ENCODE measurements at regions not wholly inside any gene's neighbourhood (a gene's known extent, or its start where the extent isn't known, plus 50 kb on each side); places are given as distances from the start of the nearest gene placed in this dataset.

GRCh38 chr4:3384771-3385710, 56.7 kb upstream of the HGFAC start:
- DNase-seq = no peak

- no peak for DNase-seq
Measured at GRCh38 chr4:3385711-3386420, 55.9 kb upstream of the HGFAC start.

GRCh38 chr4:3386526-3386925, 55.2 kb upstream of the HGFAC start:
- DNase-seq = no peak

GRCh38 chr4:3387154-3387942, 54.4 kb upstream of the HGFAC start:
- no peak for DNase-seq

GRCh38 chr4:3387943-3388361, 53.8 kb upstream of the HGFAC start:
- no peak for DNase-seq

- DNase-seq = no peak
Measured at GRCh38 chr4:3388471-3389232, 53.1 kb upstream of the HGFAC start.

- DNase-seq = no peak
Measured at GRCh38 chr4:3389233-3390215, 52.2 kb upstream of the HGFAC start.

DNA sequence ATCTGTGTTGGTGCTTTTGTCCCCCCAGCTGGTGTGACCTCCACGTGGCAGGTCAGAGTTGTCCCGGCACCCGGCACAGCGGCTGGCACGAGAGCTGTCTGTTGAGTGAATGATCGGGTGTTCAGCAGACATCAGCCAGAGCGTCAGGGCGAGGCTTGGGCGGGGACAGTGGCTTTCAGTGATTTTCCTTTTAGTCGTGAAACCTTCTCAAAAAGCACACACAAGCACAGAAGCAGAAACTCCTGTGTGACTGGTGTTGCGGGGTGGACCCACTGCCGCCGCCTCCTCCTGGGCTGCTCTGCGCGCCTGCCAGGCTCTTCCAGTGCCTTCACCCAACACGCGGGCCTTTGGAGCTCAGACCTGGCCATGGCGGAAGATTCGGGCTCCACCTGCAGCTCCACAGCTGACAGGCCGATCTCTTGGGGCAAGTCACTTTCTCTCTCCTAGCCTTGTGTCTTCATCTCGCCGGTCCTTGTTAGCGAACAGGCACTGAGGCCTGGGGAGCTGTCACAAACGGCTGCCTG, 51.4 kb upstream of the HGFAC start:
- no peak for DNase-seq

DNA sequence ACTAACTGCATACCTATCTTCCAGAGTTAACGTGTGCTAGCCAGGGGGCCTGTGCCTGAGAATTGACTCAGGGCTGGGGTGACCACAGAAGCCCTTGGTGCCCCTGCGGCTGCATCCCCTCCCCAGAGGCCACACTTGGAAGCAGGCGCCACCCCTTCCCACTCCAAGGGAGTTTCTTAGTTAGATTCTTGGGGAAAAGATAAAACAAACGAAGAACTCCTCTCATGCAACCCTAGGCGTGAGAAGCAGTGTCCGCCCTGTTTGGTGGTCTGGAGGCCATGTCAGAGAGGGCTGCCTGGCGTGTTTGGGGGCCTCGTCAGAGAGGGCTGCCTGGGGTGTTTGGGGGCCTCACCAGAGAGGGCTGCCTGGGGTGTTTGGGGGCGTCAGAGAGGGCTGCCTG, 50.3 kb upstream of the HGFAC start:
- no peak for DNase-seq

All from NCI-H345 (cell line).